ENCODE measurements at regions not wholly inside any gene's neighbourhood (a gene's known extent, or its start where the extent isn't known, plus 50 kb on each side); places are given as distances from the start of the nearest gene placed in this dataset.

DNA sequence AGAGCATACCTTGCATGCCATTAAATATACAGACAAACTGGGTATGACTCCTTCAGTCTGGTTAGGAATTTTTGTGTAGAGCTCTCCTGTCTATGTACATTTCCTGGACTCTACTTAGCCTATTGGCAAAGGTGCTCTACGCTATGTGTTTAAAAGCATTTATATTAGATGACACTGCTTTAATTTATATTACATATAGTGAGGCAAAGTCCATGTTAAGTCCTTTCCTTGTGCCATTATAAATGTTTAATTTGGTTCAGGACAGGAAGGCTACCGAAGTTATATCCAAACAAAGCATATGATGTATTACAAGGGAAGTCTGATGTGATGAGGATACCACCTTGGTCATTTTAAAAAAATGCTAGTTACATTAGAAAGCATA lies 117.4 kb upstream of the RAB27B start:
- no peak for DNase-seq (ENCODE audit: low spot score in 2 of 2)
- TF ChIP-seq, protein P1, sequence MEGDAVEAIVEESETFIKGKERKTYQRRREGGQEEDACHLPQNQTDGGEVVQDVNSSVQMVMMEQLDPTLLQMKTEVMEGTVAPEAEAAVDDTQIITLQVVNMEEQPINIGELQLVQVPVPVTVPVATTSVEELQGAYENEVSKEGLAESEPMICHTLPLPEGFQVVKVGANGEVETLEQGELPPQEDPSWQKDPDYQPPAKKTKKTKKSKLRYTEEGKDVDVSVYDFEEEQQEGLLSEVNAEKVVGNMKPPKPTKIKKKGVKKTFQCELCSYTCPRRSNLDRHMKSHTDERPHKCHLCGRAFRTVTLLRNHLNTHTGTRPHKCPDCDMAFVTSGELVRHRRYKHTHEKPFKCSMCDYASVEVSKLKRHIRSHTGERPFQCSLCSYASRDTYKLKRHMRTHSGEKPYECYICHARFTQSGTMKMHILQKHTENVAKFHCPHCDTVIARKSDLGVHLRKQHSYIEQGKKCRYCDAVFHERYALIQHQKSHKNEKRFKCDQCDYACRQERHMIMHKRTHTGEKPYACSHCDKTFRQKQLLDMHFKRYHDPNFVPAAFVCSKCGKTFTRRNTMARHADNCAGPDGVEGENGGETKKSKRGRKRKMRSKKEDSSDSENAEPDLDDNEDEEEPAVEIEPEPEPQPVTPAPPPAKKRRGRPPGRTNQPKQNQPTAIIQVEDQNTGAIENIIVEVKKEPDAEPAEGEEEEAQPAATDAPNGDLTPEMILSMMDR (IDR thresholded peaks at IDR 0.05) = no peak
- Histone ChIP-seq H3K4me1 (no peaks in the 10 kb centered on the region), H3K27ac (no peak overlapping the region), H3K27me3 (no peaks in the 10 kb centered on the region), H3K4me3 (no peak overlapping the region), H3K9me3 (no peaks in the 10 kb centered on the region), H3K36me3 (no peaks in the 10 kb centered on the region)
- intact Hi-C loops (cut with DNase I) = no loop called here

DNA sequence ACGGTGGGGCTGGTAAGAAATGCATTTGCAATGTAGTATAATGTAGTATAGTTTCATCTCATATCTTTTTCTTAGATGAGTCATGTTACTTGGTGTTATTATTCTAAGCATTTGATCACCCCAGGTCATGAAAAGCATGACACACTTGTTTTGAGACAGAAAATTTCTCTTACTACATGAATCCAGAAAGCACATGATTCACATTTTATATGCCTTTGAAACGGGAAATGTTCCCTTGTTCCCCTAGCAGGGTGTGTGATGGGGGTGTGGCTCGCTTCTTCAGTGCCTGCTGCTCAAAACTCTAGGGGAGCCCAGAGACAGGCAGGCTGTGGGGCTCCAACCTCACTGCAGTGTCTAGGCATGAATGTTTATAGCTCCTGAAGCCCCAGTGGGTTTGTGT lies 116.0 kb upstream of the RAB27B start:
- Histone ChIP-seq H3K36me3 (no peaks in the 10 kb centered on the region), H3K27ac (no peak overlapping the region), H3K4me3 (no peak overlapping the region), H3K9me3 (no peaks in the 10 kb centered on the region), H3K27me3 (no peaks in the 10 kb centered on the region), H3K4me1 (no peaks in the 10 kb centered on the region)
- TF ChIP-seq, protein P1 (IDR thresholded peaks at IDR 0.05) = no peak
- DNase-seq (ENCODE audit: low spot score in 2 of 2) = no peak
- intact Hi-C loops (cut with DNase I) = no loop called here

DNA sequence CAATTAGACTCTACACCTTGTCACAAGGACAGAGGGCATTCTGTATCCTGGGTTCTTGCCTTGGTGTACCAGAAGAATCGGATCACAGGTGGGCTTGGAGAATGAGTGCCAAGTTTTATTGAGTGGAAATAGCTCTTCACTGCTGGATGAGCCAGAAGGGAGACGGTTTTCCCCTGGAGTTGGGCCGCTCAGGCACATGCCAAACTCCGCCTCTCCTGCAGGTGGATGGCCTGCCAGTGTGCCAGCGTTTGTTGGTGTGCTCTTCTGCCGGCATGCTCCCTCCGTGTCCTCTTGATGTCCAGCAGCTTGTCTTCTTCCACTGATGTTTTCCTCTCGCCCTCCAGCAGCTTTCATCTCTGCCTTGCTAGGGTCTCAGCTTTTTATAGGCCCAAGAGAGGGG lies 115.5 kb upstream of the RAB27B start:
- TF ChIP-seq, protein P1 (IDR thresholded peaks at IDR 0.05) = no peak
- intact Hi-C loops (cut with DNase I) = no loop called here
- no peak overlapping the region for H3K27ac ChIP-seq
- H3K9me3 ChIP-seq = no peaks in the 10 kb centered on the region
- H3K4me1 ChIP-seq = no peaks in the 10 kb centered on the region
- no peak for DNase-seq (ENCODE audit: low spot score in 2 of 2)
- no peak overlapping the region for H3K4me3 ChIP-seq
- no peaks in the 10 kb centered on the region for H3K27me3 ChIP-seq
- no peaks in the 10 kb centered on the region for H3K36me3 ChIP-seq

DNA sequence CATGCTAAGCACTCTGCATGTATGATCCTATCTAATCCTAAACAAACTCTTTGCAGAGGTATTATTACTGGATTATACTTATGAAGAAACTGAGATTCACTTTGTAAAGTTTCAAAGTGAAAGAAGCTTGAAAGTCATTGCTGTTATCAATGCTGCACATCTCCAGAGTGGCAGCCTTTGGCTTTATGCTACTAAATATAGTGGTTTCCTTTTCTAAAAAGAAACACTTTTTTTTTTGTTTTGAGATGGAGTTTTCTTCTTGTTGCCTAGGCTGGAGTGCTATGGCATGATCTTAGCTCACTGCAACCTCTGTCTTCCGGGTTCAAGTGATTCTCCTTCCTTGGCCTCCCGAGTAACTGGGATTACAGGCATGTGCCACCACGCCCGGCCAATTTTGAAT lies 114.9 kb upstream of the RAB27B start:
- TF ChIP-seq, protein P1 (IDR thresholded peaks at IDR 0.05) = no peak
- no peaks in the 10 kb centered on the region for H3K9me3 ChIP-seq
- no peaks in the 10 kb centered on the region for H3K4me1 ChIP-seq
- DNase-seq (ENCODE audit: low spot score in 2 of 2) = no peak
- H3K27me3 ChIP-seq = no peaks in the 10 kb centered on the region
- no peaks in the 10 kb centered on the region for H3K36me3 ChIP-seq
- no peak overlapping the region for H3K27ac ChIP-seq
- intact Hi-C loops (cut with DNase I) = no loop called here
- no peak overlapping the region for H3K4me3 ChIP-seq

GRCh38 chr18:54714851-54715250 lies 113.4 kb upstream of the RAB27B start:
- intact Hi-C loops (cut with DNase I) = no loop called here
- TF ChIP-seq, protein P1 (IDR thresholded peaks at IDR 0.05) = no peak
- H3K27me3 ChIP-seq = no peaks in the 10 kb centered on the region

DNA sequence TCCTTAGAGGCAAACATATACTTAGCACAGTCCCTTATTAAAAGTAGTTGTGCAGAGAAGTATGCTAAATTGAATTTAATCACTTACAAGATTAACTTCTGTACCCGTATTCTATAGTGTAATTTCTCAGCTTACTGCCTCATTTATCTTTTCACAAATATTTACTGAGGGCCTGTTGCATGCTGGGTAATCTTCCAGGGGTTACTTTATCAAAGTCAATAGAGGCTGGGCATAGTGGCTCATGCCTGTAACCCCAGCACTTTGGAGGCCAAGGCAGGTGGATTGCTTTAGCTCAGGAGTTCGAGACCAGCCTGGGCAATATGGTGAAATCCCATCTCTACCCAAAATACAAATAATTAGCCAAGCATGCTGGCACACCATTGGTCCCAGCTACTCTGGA lies 111.7 kb upstream of the RAB27B start:
- Histone ChIP-seq H3K9me3 (no peaks in the 10 kb centered on the region), H3K27me3 (no peaks in the 10 kb centered on the region), H3K4me1 (no peaks in the 10 kb centered on the region), H3K27ac (no peak overlapping the region), H3K4me3 (no peak overlapping the region), H3K36me3 (no peaks in the 10 kb centered on the region)
- intact Hi-C loops (cut with DNase I) = no loop called here
- DNase-seq (ENCODE audit: low spot score in 2 of 2) = no peak
- TF ChIP-seq, protein P1 (IDR thresholded peaks at IDR 0.05) = no peak

More at GRCh38 chr18:54714851-54715250, 113.4 kb upstream of the RAB27B start:
- Histone ChIP-seq H3K4me1 (no peaks in the 10 kb centered on the region), H3K36me3 (no peaks in the 10 kb centered on the region), H3K27ac (no peak overlapping the region), H3K9me3 (no peaks in the 10 kb centered on the region), H3K4me3 (no peak overlapping the region)
- no peak for DNase-seq (ENCODE audit: low spot score in 2 of 2)
